Keratinocyte (primary cell): ENCODE measurements at regions not wholly inside any gene's neighbourhood (a gene's known extent, or its start where the extent isn't known, plus 50 kb on each side); places are given as distances from the start of the nearest gene placed in this dataset.

Experiments
- DNase-seq: peaks from one replicate; pipeline ENCODE4 v3.0.0-alpha.2; 2011; ENCODE audit warnings: low read depth, missing footprints, low spot score
- FAIRE-seq: peaks from 2 replicates; lab custom pipeline; 2011; peaks lifted over from hg19 to GRCh38; lab: Jason Lieb, UNC
- H2AFZ ChIP-seq: 2 replicates; pipeline ENCODE4 v1.6.0; 2012; ENCODE audit warnings: low read length, control low read depth, inconsistent platforms; ENCODE audit not compliant: control insufficient read depth
- H3K27ac ChIP-seq: 2 replicates; pipeline ENCODE4 v1.5.1; 2011; ENCODE audit warnings: low read length; ENCODE audit not compliant: control insufficient read depth, insufficient read depth
- H3K27me3 ChIP-seq: 3 replicates; pipeline ENCODE4 v1.6.0; 2011; ENCODE audit warnings: low read length; ENCODE audit not compliant: control insufficient read depth, insufficient read depth; ENCODE audit errors: extremely low read depth
- H3K36me3 ChIP-seq, 2 experiments: 2 replicates in 1 of 2; 3 replicates in 1 of 2; pipeline ENCODE4 v1.5.1; 2011; ENCODE audit warnings: low read length in 2 of 2, mild to moderate bottlenecking in 1 of 2; ENCODE audit not compliant: control insufficient read depth in 2 of 2, insufficient read depth in 2 of 2; ENCODE audit errors: extremely low read depth in 1 of 2
- H3K4me1 ChIP-seq: 3 replicates; pipeline ENCODE4 v1.5.1; 2011; ENCODE audit warnings: low read length; ENCODE audit not compliant: control insufficient read depth, insufficient read depth; ENCODE audit errors: extremely low read depth
- H3K4me2 ChIP-seq: 3 replicates; pipeline ENCODE4 v1.6.0; 2011; ENCODE audit warnings: low read depth, low read length; ENCODE audit not compliant: control insufficient read depth, insufficient read depth; ENCODE audit errors: extremely low read depth
- H3K4me3 ChIP-seq, 3 experiments: fragments of 200-600 bp in 1 of 3; sonication (generic) in 1 of 3; 2 replicates in 2 of 3; 3 replicates in 1 of 3; pipeline ENCODE4 v1.5.1; 2011 to 2016; ENCODE audit warnings: low read length in 3 of 3, mild to moderate bottlenecking in 3 of 3, control low read depth in 2 of 3, inconsistent platforms in 1 of 3, low read depth in 1 of 3, mixed read lengths in 1 of 3, mixed run types in 1 of 3, moderate library complexity in 1 of 3; ENCODE audit not compliant: control insufficient read depth in 2 of 3, insufficient read depth in 2 of 3; ENCODE audit errors: extremely low read depth in 1 of 3
- H3K79me2 ChIP-seq: 2 replicates; pipeline ENCODE4 v1.6.0; 2012; ENCODE audit warnings: low read length; ENCODE audit not compliant: control insufficient read depth, insufficient read depth
- H3K9ac ChIP-seq: 3 replicates; pipeline ENCODE4 v1.6.0; 2011; ENCODE audit warnings: low read length; ENCODE audit not compliant: control insufficient read depth, insufficient read depth; ENCODE audit errors: extremely low read depth
- H3K9me1 ChIP-seq: 3 replicates; pipeline ENCODE4 v1.6.0; 2011; ENCODE audit warnings: low read length; ENCODE audit not compliant: control insufficient read depth, insufficient read depth; ENCODE audit errors: extremely low read depth
- H3K9me3 ChIP-seq: 2 replicates; pipeline ENCODE4 v1.5.1; 2012; ENCODE audit warnings: low read depth, low read length; ENCODE audit not compliant: control insufficient read depth
- H4K20me1 ChIP-seq: 3 replicates; pipeline ENCODE4 v1.6.0; 2011; ENCODE audit warnings: low read length; ENCODE audit not compliant: control insufficient read depth, insufficient read depth; ENCODE audit errors: extremely low read depth
- CTCF ChIP-seq, 3 experiments: IDR thresholded peaks in 1 of 3; conservative IDR thresholded peaks in 1 of 3; optimal IDR thresholded peaks in 1 of 3; 2 replicates in 2 of 3; 3 replicates in 1 of 3; pipeline versions ENCODE3 to v1.5.1; 2011; ENCODE audit warnings: low read length in 3 of 3, mild to moderate bottlenecking in 3 of 3, moderate library complexity in 2 of 3, control low read depth in 1 of 3, inconsistent platforms in 1 of 3; ENCODE audit not compliant: insufficient read depth in 2 of 3; ENCODE audit errors: extremely low read depth in 1 of 3
- EZH2 ChIP-seq: IDR thresholded peaks from one replicate; pipeline ENCODE4 v1.6.1; 2012; ENCODE audit warnings: inconsistent platforms, mild to moderate bottlenecking, low read length, moderate library complexity
- dilution Hi-C: fragments of 300-500 bp; cut with MboI; formaldehyde crosslinking; loops from one replicate; pipeline ENCODE4 v1.7.0; 2020; ENCODE audit warnings: low sequenced_read_pairs; ENCODE audit not compliant: extremely low pct_ligation_motif_present

DNA sequence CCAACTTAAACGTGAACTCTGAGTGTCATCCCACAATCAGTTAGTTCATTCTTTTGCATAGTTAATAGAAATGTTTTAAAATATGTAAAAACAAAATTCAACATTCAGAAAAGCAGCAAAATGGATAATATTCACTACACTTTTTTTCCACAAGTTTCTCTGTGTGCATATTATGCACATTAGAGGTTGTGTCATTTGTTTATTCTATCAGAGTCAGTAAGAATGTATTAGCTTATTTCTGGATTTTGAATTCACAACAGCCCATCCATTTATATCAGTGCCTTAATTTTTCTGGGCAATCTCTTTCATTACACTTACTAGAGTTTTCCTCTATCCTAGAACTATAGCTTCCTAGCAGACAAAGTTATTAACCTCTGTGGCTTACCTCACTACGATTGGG, 432.7 kb upstream of the SEMA3A start:
- no peaks in the 10 kb centered on the region for H3K79me2 ChIP-seq
- no peaks in the 10 kb centered on the region for H3K27me3 ChIP-seq
- H3K4me2 ChIP-seq, result no peak overlapping the region
- no peaks in the 10 kb centered on the region for H3K36me3 ChIP-seq
- no peak overlapping the region for H3K9ac ChIP-seq
- H2AFZ ChIP-seq, result no peak overlapping the region
- no peak overlapping the region for H3K27ac ChIP-seq
- H3K9me3 ChIP-seq, result no peaks in the 10 kb centered on the region
- dilution Hi-C loops, result no loop called here
- H4K20me1 ChIP-seq, result no peaks in the 10 kb centered on the region
- TF ChIP-seq CTCF (optimal IDR thresholded peaks at IDR 0.05 in 1 of 3, IDR thresholded peaks at IDR 0.05 in 1 of 3, conservative IDR thresholded peaks at IDR 0.05 in 1 of 3; ENCODE audit: extremely low read depth in 1 of 3, insufficient read depth in 2 of 3, low read length in 3 of 3) (no peak), EZH2 (no peak)
- DNase-seq, result no peak
- no peak overlapping the region for H3K4me3 ChIP-seq
- FAIRE-seq, result no peak
- H3K9me1 ChIP-seq, result no peaks in the 10 kb centered on the region
- no peaks in the 10 kb centered on the region for H3K4me1 ChIP-seq

DNA sequence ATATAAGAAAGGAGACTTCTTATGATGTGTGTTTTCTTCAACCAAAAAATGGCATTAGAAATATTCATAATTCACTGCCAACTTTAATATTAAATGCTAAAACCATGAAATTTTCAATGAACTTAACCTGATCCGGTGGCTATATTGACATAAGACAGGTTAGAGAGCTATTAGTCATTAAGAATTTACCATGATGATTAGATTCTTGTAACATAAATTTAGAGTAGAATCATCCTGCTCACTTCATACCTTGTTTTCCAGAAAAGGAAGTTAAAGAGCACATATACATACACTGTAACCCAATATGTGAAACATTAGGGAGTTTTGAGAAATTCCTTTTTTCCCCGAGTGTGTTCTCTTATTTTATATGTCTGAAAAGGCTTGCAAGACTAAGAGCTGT, 430.3 kb upstream of the SEMA3A start:
- H3K4me2 ChIP-seq, result no peak overlapping the region
- H3K36me3 ChIP-seq, result no peaks in the 10 kb centered on the region
- no peaks in the 10 kb centered on the region for H4K20me1 ChIP-seq
- H3K4me1 ChIP-seq, result no peaks in the 10 kb centered on the region
- no peak for DNase-seq
- H3K27me3 ChIP-seq, result no peaks in the 10 kb centered on the region
- FAIRE-seq, result no peak
- H3K9me1 ChIP-seq, result no peaks in the 10 kb centered on the region
- no peaks in the 10 kb centered on the region for H3K9me3 ChIP-seq
- no peak overlapping the region for H2AFZ ChIP-seq
- H3K4me3 ChIP-seq, result no peak overlapping the region
- TF ChIP-seq CTCF (optimal IDR thresholded peaks at IDR 0.05 in 1 of 3, IDR thresholded peaks at IDR 0.05 in 1 of 3, conservative IDR thresholded peaks at IDR 0.05 in 1 of 3; ENCODE audit: extremely low read depth in 1 of 3, insufficient read depth in 2 of 3, low read length in 3 of 3), result no peak
- TF ChIP-seq EZH2, result no peak
- no peaks in the 10 kb centered on the region for H3K79me2 ChIP-seq
- dilution Hi-C loops, result no loop called here
- H3K27ac ChIP-seq, result no peak overlapping the region
- H3K9ac ChIP-seq, result no peak overlapping the region
